ENCODE measurements at regions not wholly inside any gene's neighbourhood (a gene's known extent, or its start where the extent isn't known, plus 50 kb on each side); places are given as distances from the start of the nearest gene placed in this dataset.

DNA sequence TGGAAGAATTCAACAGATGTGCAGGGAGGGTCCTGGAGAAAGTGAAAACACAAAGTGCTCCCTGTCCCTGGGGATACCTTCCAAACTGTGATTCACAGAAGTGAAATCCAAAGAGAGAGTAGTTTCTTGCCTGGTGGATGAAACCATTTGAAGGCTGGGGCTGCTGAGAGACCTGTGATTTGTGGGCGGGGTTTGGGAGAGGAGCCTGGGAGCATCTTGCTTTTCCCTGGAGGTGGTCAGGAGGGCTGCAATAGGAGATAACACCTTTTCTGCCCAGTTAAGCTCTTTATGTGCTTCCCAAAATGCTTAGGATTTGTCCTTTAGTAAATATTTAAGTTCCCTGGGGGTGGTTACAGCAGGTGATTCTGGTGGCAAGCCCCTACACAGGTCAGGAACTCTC, 105.3 kb upstream of the TPK1 start:
- Histone ChIP-seq H3K4me1 (no peaks in the 10 kb centered on the region), H3K9me3 (peaks cover 0 to 3% (median 0%) of the 10 kb centered on the region in 4 donors), H3K4me3 (no peak overlapping the region), H3K27ac (no peak overlapping the region), H3K27me3 (no peaks in the 10 kb centered on the region), H3K36me3 (no peaks in the 10 kb centered on the region)
- 81 to 90% methylated on average over 1 of the region's 1 CpG for WGBS, 2 donors
- intact Hi-C loops (cut with DNase I), result no loop called here
- TF ChIP-seq POLR2AphosphoS5 (IDR thresholded peaks at IDR 0.05) (no peak), POLR2A (IDR thresholded peaks at IDR 0.05) (no peak), EP300 (IDR thresholded peaks at IDR 0.05) (no peak)
- TF ChIP-seq, protein P1, sequence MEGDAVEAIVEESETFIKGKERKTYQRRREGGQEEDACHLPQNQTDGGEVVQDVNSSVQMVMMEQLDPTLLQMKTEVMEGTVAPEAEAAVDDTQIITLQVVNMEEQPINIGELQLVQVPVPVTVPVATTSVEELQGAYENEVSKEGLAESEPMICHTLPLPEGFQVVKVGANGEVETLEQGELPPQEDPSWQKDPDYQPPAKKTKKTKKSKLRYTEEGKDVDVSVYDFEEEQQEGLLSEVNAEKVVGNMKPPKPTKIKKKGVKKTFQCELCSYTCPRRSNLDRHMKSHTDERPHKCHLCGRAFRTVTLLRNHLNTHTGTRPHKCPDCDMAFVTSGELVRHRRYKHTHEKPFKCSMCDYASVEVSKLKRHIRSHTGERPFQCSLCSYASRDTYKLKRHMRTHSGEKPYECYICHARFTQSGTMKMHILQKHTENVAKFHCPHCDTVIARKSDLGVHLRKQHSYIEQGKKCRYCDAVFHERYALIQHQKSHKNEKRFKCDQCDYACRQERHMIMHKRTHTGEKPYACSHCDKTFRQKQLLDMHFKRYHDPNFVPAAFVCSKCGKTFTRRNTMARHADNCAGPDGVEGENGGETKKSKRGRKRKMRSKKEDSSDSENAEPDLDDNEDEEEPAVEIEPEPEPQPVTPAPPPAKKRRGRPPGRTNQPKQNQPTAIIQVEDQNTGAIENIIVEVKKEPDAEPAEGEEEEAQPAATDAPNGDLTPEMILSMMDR (IDR thresholded peaks at IDR 0.05), result no peak
- no peak for DNase-seq

DNA sequence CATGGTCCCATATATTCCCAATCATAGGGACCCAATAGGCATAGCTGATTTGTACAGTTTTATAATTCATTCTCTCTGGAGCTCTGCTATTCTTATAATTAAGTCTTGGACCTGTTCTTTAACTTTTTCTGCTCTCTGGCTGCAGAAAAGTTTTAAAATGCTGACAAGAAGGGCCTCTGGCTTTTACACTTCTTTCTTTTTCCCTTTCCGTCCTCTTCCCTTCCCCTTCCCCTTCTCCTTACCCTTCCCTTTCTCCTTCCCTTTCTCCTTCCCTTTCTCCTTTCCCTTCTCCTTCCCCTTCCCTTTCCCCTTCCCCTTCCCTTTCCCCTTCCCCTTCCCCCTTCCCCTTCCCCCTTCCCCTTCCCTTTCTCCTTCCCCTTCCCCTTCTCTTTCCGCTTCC, 101.3 kb upstream of the TPK1 start:
- Histone ChIP-seq H3K4me1 (no peaks in the 10 kb centered on the region), H3K4me3 (no peak overlapping the region), H3K27ac (no peak overlapping the region), H3K27me3 (no peaks in the 10 kb centered on the region), H3K36me3 (no peaks in the 10 kb centered on the region), H3K9me3 (no peaks in the 10 kb centered on the region)
- TF ChIP-seq, protein P1 (IDR thresholded peaks at IDR 0.05), result no peak
- TF ChIP-seq POLR2A (IDR thresholded peaks at IDR 0.05), result no peak
- no peak for TF ChIP-seq EP300 (IDR thresholded peaks at IDR 0.05)
- intact Hi-C loops (cut with DNase I), result no loop called here
- no peak for DNase-seq
- WGBS, 2 donors, result 77 to 82% methylated on average over 1 to 2 of the region's 2 CpGs

DNA sequence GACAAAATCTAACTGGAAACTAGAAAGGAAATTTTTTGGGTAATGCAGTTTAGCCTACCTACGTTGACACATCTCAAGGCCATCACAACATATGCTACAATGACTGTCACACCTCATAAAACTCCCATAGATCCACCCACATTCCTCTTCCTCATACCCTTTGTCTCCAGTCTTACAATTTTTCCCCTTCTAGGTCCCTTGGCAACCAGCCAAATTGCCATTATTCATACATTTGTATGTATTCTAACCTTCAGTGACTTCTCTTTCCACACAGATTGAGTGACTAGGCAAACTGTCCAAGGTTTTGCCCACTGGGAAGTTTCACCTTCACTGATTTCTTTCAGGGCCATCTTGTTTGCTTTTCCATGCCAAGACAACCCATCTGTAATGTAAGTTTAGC, 100.5 kb upstream of the TPK1 start:
- Histone ChIP-seq H3K9me3 (no peaks in the 10 kb centered on the region), H3K36me3 (no peaks in the 10 kb centered on the region), H3K4me3 (no peak overlapping the region), H3K27ac (no peak overlapping the region), H3K27me3 (no peaks in the 10 kb centered on the region), H3K4me1 (no peaks in the 10 kb centered on the region)
- no peak for DNase-seq
- intact Hi-C loops (cut with DNase I), result no loop called here
- no peak for TF ChIP-seq POLR2AphosphoS5 (IDR thresholded peaks at IDR 0.05)
- TF ChIP-seq EP300 (IDR thresholded peaks at IDR 0.05), result no peak
- WGBS, 2 donors, result 67% methylated on average over 1 of the region's 1 CpG

DNA sequence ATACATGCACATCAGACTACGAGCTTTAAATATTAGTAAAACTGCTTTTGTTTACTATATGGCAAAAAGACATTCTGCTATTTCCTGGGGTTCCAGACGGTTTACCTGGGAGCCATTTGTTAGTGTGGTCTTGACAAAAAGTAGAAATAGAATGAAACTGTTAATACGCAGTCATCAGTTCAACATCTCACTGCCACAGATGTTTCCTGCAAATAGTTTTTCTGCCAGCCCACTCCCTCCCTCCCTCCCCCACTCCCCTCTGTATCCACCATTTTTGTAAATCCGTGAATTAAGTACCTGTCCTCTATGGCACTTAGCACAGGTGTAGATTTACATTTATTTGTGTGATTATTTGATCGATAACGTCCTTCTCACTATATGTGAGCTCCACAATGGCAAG, 74.6 kb upstream of the TPK1 start:
- intact Hi-C loops (cut with DNase I), result no loop called here
- no peak for DNase-seq
- H3K27ac ChIP-seq, result no peak overlapping the region
- TF ChIP-seq EP300 (IDR thresholded peaks at IDR 0.05), result no peak
- TF ChIP-seq, protein P1 (IDR thresholded peaks at IDR 0.05), result no peak
- TF ChIP-seq POLR2A (IDR thresholded peaks at IDR 0.05), result no peak
- no peak for TF ChIP-seq POLR2AphosphoS5 (IDR thresholded peaks at IDR 0.05)
- H3K4me1 ChIP-seq, result no peaks in the 10 kb centered on the region
- H3K27me3 ChIP-seq, result no peaks in the 10 kb centered on the region
- no peaks in the 10 kb centered on the region for H3K9me3 ChIP-seq
- H3K4me3 ChIP-seq, result no peak overlapping the region
- no peaks in the 10 kb centered on the region for H3K36me3 ChIP-seq
- 59 to 86% methylated on average over 6 of the region's 6 CpGs for WGBS, 2 donors

DNA sequence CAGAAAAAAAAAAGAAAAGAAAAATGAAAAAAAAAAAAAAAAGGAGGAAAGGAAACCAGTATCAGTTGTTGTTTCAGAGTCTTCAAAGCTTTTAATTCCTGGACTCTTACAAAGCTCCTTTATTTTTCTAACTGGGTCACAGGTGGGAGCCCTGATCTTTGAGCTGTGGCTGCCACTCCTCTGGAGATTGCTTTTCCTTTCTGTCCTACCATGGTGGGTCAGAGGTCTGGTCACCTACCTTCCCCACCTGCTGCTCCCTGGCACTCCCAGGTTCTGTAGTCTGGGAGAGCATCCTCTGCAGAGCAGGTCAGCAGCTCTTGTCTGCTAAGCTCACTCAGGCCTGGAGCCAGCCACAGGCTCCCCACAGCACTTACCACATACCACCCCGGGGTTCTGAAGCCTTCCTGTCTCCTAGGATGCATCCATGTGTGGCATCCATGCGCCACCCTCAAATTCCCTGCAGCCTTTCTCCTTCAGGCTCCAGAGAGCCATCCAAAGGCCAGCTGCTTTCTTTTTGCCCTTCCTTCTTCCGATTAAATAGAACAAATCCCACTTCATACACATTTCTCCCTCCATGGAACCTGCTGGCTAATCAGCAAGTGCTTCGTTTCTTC, 73.2 kb upstream of the TPK1 start:
- H3K36me3 ChIP-seq, result no peaks in the 10 kb centered on the region
- no peaks in the 10 kb centered on the region for H3K27me3 ChIP-seq
- H3K27ac ChIP-seq, result no peak overlapping the region
- DNase-seq, result no peak
- intact Hi-C loops (cut with DNase I), result no loop called here
- TF ChIP-seq, protein P1 (IDR thresholded peaks at IDR 0.05), result no peak
- H3K9me3 ChIP-seq, result no peaks in the 10 kb centered on the region
- 61 to 73% methylated on average over 4 of the region's 4 CpGs for WGBS, 2 donors
- no peak overlapping the region for H3K4me3 ChIP-seq
- H3K4me1 ChIP-seq, result no peaks in the 10 kb centered on the region

Measured in sigmoid colon (tissue), 6 donors.